ENCODE measurements at regions not wholly inside any gene's neighbourhood (a gene's known extent, or its start where the extent isn't known, plus 50 kb on each side); places are given as distances from the start of the nearest gene placed in this dataset.
"Not testable (repeated sequence)": the region's sequence is repeated elsewhere in the genome, so short reads cannot be mapped to it uniquely, and the experiment has no call there.

DNA sequence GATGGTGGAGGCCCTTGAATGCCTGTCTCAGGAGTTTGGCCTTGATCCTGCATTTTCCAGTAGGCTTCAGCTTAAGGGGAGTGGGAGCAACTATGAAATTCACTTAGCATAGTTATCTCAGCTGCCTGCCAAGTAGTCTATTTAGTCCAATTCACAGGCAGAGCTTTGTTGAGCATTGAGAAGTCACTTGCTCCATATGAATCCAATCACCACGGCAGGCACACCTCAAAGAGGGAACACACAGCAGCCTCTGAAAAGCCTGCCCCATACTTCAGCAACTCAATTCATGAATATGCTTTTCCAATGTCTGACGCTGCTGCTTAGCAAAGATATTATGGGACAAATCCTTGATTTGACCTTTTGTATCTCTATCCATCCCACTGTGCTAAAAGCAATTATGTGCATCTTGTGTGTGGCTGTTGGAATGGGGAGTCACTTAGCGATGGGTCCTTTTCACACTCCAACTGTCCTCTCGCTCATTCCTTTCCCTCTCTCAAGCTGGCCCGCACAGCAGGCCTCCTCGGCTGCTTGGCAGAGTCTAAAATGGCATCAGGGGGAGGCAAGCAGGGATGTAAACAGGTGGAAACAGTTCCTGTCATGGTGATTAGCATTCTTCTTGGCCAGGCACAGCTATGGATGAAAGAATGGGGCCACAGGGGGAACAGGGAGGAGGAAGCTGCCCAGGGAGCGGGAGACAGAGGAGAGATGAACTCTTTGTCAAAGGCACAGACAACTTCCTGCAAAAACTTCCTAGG is 56.0 kb upstream of the LRPPRC start:
- no peak for DNase-seq (ENCODE audit: low read depth)

GRCh38 chr2:44052584-44052983 is 56.8 kb upstream of the LRPPRC start:
- no peak for DNase-seq (ENCODE audit: low read depth)

DNA sequence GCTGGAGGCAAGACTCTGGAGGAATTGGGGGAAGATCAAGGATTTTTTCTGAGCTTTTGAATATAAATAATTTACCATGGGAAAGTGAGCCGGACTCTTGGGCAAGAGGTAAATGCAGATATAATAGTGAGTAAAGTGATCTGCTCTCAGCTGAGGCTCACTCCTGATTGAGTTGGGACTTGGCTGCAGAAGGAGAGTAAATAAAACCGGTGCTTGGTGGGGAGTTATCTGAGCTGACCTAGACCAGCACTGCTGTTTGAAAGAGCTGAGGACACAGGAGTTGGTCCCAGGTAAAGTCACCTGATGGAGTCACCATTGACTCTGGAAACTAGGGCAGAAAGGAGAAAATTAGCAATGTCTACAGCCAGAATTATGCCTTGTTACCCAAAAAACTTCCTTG is 57.3 kb upstream of the LRPPRC start:
- DNase-seq (ENCODE audit: low read depth), result no peak

DNA sequence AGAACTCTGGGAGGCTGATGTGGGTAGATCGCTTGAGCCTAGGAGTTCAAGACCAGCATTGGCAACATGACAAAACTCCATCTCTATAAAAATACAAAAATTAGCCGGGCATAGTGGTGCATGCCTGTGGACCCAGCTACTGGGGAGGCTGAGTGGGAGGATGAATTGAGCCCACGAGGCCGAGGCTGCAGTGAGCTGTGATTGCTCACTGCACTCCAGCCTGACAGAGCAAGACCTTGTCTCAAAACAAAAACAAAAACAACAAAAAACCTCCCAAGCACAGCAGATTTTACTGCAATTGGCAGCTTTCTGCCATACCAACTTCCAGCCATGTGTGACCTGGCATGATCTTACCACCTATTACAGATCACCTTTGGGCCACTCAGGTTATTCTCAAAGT is 57.7 kb upstream of the LRPPRC start:
- no peak for DNase-seq (ENCODE audit: low read depth)

DNA sequence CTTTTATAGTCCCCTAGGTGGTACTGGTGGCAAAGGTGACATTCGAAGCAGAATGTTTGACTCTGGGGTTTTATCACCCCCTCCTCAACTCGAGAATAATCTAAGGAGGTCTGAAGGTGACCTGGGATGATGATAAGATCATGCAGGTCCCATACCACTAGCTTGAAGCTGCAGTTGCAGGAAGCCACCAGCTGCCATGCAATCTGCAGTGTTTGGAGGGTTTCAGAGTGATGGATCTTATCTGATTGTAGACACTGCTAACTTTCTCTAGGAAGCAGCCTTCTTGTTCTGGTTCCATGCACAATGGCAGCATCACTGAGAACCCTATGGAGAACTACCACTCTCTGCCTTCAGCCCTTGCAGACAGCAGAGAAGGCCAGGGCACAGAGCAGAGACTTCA is 59.4 kb upstream of the LRPPRC start:
- no peak for DNase-seq (ENCODE audit: low read depth)

DNA sequence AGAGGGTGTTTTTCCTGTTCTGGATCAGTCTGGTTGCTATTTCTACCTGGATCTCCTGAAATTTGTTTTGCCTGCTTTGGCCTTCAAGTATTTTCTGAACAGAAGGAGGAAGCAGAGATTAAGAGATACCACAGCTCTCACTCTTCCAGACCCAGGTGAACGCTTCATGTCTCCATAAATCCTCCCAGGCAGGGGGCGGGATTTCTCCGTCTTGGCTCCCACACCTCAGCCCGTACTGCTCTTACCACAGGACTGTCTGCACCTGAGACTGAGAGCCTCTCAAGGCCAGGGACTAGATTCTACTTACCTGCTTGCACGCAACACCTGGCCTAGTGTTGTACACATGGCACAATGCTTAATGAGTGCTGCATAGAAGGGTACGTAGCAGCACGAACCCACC is 59.9 kb upstream of the LRPPRC start:
- no peak for DNase-seq (ENCODE audit: low read depth)

DNA sequence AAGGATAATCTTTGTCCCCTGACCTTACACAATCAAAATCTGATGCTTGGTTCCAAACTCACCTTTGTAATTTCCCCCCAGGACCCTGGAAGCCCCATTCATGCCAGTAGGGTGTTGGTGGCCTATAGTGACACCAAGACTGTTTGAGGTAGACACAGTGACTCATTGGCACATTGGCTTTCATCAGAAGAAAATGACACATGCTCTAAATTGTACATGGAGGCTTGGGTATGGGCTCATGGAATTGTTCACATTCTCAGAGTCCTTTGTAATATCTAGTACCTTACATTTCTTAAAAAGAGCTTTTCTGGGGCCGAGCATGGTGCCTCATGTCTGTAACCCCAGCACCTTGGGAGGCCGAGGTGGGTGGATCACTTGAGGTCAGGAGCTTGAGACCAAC is 61.2 kb upstream of the LRPPRC start:
- DNase-seq (ENCODE audit: low read depth), result no peak

DNA sequence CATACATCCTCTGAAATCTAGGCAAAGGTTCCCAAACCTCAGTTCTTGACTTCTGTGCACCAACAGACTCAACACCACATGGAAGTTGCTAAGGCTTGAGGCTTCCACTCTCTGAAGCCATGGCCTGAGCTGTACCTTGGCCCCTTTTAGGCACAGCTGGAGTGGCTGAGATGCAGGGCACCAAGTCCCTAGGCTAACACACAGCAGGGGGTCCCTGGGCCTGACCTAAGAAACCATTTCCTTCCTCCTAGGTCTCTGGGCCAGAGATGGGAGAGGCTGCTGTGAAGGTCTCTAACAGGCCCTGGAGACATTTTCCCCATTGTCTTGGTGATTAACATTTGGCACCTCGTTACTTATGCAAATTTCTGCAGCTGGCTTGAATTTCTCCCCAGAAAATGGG is 64.5 kb upstream of the LRPPRC start:
- not testable (repeated sequence) for DNase-seq (ENCODE audit: low read depth)

GRCh38 chr2:44060990-44061389 is 65.2 kb upstream of the LRPPRC start:
- DNase-seq (ENCODE audit: low read depth), result no peak

DNA sequence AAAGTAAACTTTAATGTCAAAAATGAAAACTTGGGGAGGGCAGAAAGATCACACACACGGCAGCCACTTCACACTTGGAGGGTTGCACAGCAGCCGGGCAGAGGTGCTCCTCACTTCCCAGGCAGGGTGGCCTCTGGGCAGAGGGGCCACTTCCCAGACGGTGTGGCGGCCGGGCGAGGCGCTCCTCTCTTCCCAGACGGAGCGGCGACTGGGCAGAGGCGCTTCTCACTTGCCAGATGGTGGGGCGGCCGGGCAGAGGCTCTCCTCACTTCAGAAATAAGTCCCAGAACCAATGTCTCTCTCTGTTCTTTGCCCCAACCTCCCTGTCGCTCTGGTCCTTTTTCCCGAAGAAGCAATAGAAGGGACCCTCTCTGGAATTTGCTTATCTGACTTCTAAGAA is 65.7 kb upstream of the LRPPRC start:
- DNase-seq (ENCODE audit: low read depth), result no peak

- no peak for DNase-seq (ENCODE audit: low read depth)
Measured at GRCh38 chr2:44061876-44062275, 66.1 kb upstream of the LRPPRC start.

GRCh38 chr2:44063033-44063432 is 67.2 kb upstream of the LRPPRC start:
- no peak for DNase-seq (ENCODE audit: low read depth)

GRCh38 chr2:44064281-44064680 is 68.5 kb upstream of the LRPPRC start:
- not testable (repeated sequence) for DNase-seq (ENCODE audit: low read depth)

- not testable (repeated sequence) for DNase-seq (ENCODE audit: low read depth)
Measured at GRCh38 chr2:44067012-44067790, 71.4 kb upstream of the LRPPRC start.

GRCh38 chr2:44067791-44068181 is 72.0 kb upstream of the LRPPRC start:
- DNase-seq (ENCODE audit: low read depth), result not testable (repeated sequence)

DNA sequence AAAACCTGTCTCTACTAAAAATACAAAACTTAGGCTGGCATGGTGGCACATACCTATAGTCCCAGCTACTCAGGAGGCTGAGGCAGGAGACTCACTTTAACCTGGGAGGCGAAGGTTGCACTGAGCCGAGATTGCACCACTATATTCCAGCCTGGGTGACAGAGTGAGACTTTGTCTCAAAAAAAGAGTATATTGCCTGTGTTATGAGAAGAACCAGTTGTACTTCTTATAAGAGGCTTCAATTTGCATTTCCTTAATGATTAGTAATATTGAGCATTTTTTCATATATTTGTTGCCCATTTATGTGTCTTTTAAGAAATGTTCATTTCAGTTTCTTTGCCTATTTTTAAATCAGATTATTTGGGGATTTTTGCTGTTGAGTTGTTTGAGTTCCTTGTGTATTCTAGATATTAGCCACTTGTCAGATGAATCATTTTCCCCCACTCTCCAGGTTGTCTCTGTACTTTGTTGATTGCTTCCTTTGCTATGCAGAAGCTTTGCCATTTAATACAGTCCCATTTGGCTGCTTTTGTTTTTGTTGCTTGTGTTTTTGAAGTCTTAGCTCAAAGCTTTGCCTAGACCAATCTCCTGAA is 75.8 kb upstream of the LRPPRC start:
- no peak for DNase-seq (ENCODE audit: low read depth)

GRCh38 chr2:44073667-44074066 is 77.9 kb upstream of the LRPPRC start:
- DNase-seq (ENCODE audit: low read depth), result not testable (repeated sequence)

GRCh38 chr2:44074795-44075194 is 79.0 kb upstream of the LRPPRC start:
- DNase-seq (ENCODE audit: low read depth), result not testable (repeated sequence)

- DNase-seq (ENCODE audit: low read depth), result no peak
Measured at GRCh38 chr2:44075541-44075940, 79.8 kb upstream of the LRPPRC start.

GRCh38 chr2:44077942-44078511 is 82.2 kb upstream of the LRPPRC start:
- no peak for DNase-seq (ENCODE audit: low read depth)

GRCh38 chr2:44079686-44080085 is 83.9 kb upstream of the LRPPRC start:
- no peak for DNase-seq (ENCODE audit: low read depth)

- no peak for DNase-seq (ENCODE audit: low read depth)
Measured at GRCh38 chr2:44083054-44083453, 85.6 kb upstream of the PPM1B start.

- DNase-seq (ENCODE audit: low read depth), result no peak
Measured at GRCh38 chr2:44084850-44085249, 83.8 kb upstream of the PPM1B start.
